ENCODE measurements at regions not wholly inside any gene's neighbourhood (a gene's known extent, or its start where the extent isn't known, plus 50 kb on each side); places are given as distances from the start of the nearest gene placed in this dataset.

DNA sequence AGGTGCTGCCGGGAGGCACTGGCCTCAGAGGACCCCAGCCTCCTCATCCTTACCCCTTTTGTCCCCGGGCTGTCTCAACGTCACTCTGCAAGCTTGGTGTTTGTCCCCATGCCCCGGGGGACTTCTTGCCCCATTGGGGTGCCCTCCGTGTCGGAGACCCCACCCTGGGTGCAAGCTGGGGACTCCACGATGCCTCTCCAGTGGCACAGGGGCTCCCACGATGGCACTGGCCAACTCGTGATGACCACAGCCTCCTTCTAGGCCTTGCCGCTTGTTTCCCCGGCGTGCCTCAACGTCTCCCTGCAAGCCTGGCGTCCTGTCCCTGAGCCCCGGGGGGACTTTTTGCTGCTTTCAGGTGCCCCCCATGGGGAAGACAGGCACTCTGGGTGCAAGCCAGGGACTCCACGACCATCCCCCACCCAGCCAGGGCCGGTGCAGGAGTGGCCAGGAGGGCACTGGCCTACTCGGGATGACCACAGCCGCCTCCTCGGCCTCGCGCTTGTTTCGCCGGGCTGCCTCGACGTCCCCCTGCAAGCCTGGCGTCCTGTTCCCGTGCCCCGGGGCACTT lies 237.0 kb downstream of the TUBA3C start:
- TF ChIP-seq, protein P1, sequence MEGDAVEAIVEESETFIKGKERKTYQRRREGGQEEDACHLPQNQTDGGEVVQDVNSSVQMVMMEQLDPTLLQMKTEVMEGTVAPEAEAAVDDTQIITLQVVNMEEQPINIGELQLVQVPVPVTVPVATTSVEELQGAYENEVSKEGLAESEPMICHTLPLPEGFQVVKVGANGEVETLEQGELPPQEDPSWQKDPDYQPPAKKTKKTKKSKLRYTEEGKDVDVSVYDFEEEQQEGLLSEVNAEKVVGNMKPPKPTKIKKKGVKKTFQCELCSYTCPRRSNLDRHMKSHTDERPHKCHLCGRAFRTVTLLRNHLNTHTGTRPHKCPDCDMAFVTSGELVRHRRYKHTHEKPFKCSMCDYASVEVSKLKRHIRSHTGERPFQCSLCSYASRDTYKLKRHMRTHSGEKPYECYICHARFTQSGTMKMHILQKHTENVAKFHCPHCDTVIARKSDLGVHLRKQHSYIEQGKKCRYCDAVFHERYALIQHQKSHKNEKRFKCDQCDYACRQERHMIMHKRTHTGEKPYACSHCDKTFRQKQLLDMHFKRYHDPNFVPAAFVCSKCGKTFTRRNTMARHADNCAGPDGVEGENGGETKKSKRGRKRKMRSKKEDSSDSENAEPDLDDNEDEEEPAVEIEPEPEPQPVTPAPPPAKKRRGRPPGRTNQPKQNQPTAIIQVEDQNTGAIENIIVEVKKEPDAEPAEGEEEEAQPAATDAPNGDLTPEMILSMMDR (IDR thresholded peaks at IDR 0.05): no peak
- TF ChIP-seq ZFX (IDR thresholded peaks at IDR 0.05; ENCODE audit: borderline replicate concordance): no peak

Measured in 22Rv1 (cell line).